Stimulated activated naive CD4-positive, alpha-beta T cell (primary cell): ENCODE measurements at regions not wholly inside any gene's neighbourhood (a gene's known extent, or its start where the extent isn't known, plus 50 kb on each side); places are given as distances from the start of the nearest gene placed in this dataset.

Experiments used
- DNase-seq, 6 experiments: peaks; one replicate each; lab custom pipeline; 2025; lab: John Stamatoyannopoulos, UW

GRCh38 chr18:78151948-78152725, 827.5 kb upstream of the SALL3 start:
- DNase-seq = no peak

GRCh38 chr18:78153362-78153761, 826.3 kb upstream of the SALL3 start:
- no peak for DNase-seq

- DNase-seq = no peak
These were observed 825.2 kb upstream of the SALL3 start for GRCh38 chr18:78154444-78154843.

GRCh38 chr18:78154853-78155252, 824.8 kb upstream of the SALL3 start:
- DNase-seq = no peak

GRCh38 chr18:78156466-78156865, 823.2 kb upstream of the SALL3 start:
- no peak for DNase-seq

- no peak for DNase-seq
These were observed 820.7 kb upstream of the SALL3 start for GRCh38 chr18:78158943-78159342.

- no peak for DNase-seq
These were observed 820.2 kb upstream of the SALL3 start for GRCh38 chr18:78159397-78159796.

- no peak for DNase-seq
These were observed 818.5 kb upstream of the SALL3 start for GRCh38 chr18:78160961-78161656.

GRCh38 chr18:78165525-78165924, 814.1 kb upstream of the SALL3 start:
- no peak for DNase-seq

- DNase-seq = no peak
These were observed 811.1 kb upstream of the SALL3 start for GRCh38 chr18:78168526-78168925.

GRCh38 chr18:78169174-78169864, 810.3 kb upstream of the SALL3 start:
- no peak for DNase-seq

GRCh38 chr18:78171954-78172353, 807.7 kb upstream of the SALL3 start:
- no peak for DNase-seq

- DNase-seq = no peak
These were observed 804.9 kb upstream of the SALL3 start for GRCh38 chr18:78174737-78175136.

- DNase-seq = no peak
These were observed 800.8 kb upstream of the SALL3 start for GRCh38 chr18:78178812-78179211.

- DNase-seq = no peak
These were observed 798.9 kb upstream of the SALL3 start for GRCh38 chr18:78180741-78181140.

GRCh38 chr18:78183815-78184214, 795.8 kb upstream of the SALL3 start:
- DNase-seq = no peak

GRCh38 chr18:78191276-78191675, 788.3 kb upstream of the SALL3 start:
- no peak for DNase-seq

GRCh38 chr18:78192054-78192453, 787.6 kb upstream of the SALL3 start:
- DNase-seq = no peak

- DNase-seq = no peak
These were observed 783.3 kb upstream of the SALL3 start for GRCh38 chr18:78196280-78196679.

- no peak for DNase-seq
These were observed 780.6 kb upstream of the SALL3 start for GRCh38 chr18:78199002-78199401.

GRCh38 chr18:78199611-78200010, 780.0 kb upstream of the SALL3 start:
- DNase-seq = no peak

GRCh38 chr18:78207942-78208341, 771.7 kb upstream of the SALL3 start:
- no peak for DNase-seq

- DNase-seq = no peak
These were observed 771.2 kb upstream of the SALL3 start for GRCh38 chr18:78208461-78208860.
